Erythroblast (primary cell): ENCODE measurements at regions not wholly inside any gene's neighbourhood (a gene's known extent, or its start where the extent isn't known, plus 50 kb on each side); places are given as distances from the start of the nearest gene placed in this dataset.

ENCODE experiments used
- GATA1 ChIP-seq: IDR thresholded peaks from 2 replicates; pipeline ENCODE4 v1.6.1; 2011; ENCODE audit warnings: low read depth, mild to moderate bottlenecking, control low read depth, low read length, moderate library complexity
- POLR2A ChIP-seq: IDR thresholded peaks from 2 replicates; pipeline ENCODE4 v1.6.1; 2011; ENCODE audit warnings: mild to moderate bottlenecking, low read length

GRCh38 chr5:89374144-89374784 lies 491.3 kb upstream of the MEF2C start:
- no peak for TF ChIP-seq POLR2A
- no peak for TF ChIP-seq GATA1
